C4-2B (cell line): ENCODE measurements at regions not wholly inside any gene's neighbourhood (a gene's known extent, or its start where the extent isn't known, plus 50 kb on each side); places are given as distances from the start of the nearest gene placed in this dataset.

Source experiments
- ZFX ChIP-seq: fragments of 450-650 bp; IDR thresholded peaks from 2 replicates; pipeline ENCODE4 v1.6.1; 2017
- TF ChIP-seq, protein P1 (sequence below): fragments of 450-650 bp; conservative IDR thresholded peaks from 2 replicates; pipeline ENCODE4 v1.5.1; 2017; ENCODE audit warnings: mild to moderate bottlenecking

DNA sequence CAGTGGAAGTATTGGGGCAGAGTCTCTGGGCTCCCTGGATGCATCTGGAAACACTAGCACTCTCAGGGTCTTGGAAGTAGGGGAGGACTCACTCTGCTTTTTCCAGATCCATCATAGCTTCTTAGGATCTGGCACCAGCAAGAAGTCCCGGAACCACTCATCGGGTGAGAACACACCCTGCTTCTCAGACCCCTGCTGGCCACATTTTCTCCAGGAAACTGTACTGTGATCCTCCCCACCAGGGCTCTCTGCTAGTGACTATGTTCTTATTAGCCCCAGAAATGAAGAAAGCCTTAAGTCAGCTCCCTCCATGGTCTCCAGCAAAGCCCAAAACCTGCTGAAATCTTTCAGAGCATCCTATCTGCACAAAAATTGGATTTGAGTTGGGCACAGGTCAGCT is 197.3 kb upstream of the GADL1 start:
- TF ChIP-seq, protein P1, sequence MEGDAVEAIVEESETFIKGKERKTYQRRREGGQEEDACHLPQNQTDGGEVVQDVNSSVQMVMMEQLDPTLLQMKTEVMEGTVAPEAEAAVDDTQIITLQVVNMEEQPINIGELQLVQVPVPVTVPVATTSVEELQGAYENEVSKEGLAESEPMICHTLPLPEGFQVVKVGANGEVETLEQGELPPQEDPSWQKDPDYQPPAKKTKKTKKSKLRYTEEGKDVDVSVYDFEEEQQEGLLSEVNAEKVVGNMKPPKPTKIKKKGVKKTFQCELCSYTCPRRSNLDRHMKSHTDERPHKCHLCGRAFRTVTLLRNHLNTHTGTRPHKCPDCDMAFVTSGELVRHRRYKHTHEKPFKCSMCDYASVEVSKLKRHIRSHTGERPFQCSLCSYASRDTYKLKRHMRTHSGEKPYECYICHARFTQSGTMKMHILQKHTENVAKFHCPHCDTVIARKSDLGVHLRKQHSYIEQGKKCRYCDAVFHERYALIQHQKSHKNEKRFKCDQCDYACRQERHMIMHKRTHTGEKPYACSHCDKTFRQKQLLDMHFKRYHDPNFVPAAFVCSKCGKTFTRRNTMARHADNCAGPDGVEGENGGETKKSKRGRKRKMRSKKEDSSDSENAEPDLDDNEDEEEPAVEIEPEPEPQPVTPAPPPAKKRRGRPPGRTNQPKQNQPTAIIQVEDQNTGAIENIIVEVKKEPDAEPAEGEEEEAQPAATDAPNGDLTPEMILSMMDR, result no peak
- TF ChIP-seq ZFX, result no peak
